HG03045 (cell line): ENCODE measurements at regions not wholly inside any gene's neighbourhood (a gene's known extent, or its start where the extent isn't known, plus 50 kb on each side); places are given as distances from the start of the nearest gene placed in this dataset.
"Not testable (repeated sequence)": the region's sequence is repeated elsewhere in the genome, so short reads cannot be mapped to it uniquely, and the experiment has no call there.

Experiments
- ATAC-seq: cut with Tn5 transposase; IDR thresholded peaks from one replicate; pipeline ENCODE4 v1.9.1; 2021; ENCODE audit warnings: mild to moderate bottlenecking, moderate library complexity; ENCODE audit not compliant: unreplicated experiment

DNA sequence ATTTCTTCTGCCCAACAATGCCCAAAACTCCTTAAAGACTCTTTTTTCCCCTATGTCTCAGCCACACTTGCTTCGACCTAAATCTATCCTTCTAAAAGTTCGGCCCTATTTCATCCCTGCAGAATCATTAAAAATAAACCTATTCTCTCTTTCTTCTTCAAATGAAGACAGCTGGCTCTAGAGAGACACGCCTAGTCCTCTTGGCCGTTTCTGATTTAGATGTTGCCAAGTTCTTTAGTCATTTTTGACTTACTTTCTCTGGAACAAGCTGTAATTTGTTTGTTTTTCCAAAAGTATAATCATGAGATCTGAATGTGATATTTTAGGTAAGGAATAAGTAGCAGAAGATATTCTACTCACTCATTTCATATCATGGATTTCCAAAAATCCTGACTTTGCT lies 211.6 kb downstream of the CENPC start:
- ATAC-seq: no peak

DNA sequence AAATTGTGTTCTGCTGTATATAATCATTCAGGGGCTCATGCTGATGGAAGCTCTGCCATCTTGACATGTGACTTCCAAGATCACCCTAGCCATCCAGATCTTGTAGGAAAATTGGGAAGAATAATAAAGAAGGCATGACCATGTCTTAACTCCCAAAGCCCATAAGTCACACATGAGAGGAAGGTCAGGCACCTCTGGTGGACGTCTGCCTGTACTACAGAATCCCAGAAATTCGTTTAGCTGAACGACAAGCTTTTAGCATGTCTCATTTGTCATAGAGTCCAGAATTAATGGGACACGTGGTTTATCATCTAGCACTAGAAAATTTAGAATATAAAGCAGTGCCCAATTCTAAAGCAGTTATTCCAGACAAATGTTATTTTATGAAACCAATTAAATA lies 212.7 kb downstream of the CENPC start:
- ATAC-seq: peak; percentile 75

GRCh38 chr4:67328393-67328792 lies 216.9 kb downstream of the CENPC start:
- ATAC-seq: no peak

- no peak for ATAC-seq
These were observed 217.4 kb downstream of the CENPC start for GRCh38 chr4:67328018-67328278.

GRCh38 chr4:67327245-67328017 lies 217.9 kb downstream of the CENPC start:
- peak; percentile 96 for ATAC-seq

DNA sequence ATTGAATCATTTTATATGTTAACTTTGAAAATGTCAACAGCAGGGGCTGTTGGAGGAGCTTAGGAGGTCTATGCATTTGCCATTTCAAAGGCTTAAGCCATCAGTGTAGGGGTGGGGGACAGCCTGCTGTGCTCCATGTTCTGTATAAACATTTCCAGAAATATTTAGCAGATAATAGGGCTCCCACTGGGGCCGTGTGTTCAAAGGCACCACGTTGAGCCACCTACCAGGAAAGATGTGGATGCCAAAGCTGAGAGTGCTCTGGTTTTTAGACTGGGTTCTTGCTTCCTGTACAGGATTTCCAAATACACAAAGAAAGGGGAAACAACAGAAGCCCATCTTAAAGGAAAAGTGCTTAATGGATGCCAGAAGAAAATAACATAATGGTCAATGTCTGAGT lies 219.5 kb downstream of the CENPC start:
- no peak for ATAC-seq

GRCh38 chr4:67320645-67321044 lies 224.7 kb downstream of the CENPC start:
- ATAC-seq: no peak

- ATAC-seq: not testable (repeated sequence)
These were observed 225.7 kb downstream of the CENPC start for GRCh38 chr4:67319607-67320006.

GRCh38 chr4:67300497-67301185 lies 244.7 kb downstream of the CENPC start:
- ATAC-seq: not testable (repeated sequence)

DNA sequence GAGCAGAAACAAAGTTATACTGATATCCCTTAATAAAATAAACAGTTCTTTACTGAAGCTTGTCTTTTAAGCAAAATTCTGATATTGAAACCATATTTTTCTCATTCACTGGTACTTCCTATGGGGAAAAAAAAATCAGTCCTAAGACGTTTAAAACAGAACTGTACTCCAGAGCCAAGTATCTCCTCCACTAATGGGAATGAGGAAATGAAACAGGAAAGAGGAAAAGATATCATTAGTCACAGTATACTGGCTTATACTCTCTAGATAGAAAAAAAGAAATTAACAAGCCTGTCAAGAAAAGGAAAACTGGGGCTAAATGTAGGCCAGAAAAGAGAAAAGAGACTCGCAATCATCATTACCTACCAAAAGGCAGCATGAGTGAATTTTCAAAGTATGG lies 252.7 kb downstream of the CENPC start:
- no peak for ATAC-seq

DNA sequence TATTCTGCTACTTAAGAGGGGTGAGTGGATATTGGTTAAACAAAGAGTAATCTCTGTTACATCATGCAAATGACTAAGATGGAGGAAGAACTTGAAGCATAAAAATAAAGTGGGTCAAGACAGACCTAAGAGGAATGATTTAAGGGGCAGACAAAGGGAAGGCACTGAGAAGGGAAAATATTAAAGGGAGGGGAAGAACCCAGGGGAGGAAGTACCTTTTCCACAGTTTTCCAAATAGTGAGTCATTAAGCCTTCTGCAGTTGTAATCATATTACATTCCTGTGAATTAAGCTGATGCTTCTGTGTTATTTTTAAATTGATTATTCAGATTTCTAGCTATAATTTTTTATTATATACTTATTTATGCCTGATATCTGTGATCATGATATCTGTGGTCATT lies 253.3 kb downstream of the CENPC start:
- ATAC-seq: no peak

DNA sequence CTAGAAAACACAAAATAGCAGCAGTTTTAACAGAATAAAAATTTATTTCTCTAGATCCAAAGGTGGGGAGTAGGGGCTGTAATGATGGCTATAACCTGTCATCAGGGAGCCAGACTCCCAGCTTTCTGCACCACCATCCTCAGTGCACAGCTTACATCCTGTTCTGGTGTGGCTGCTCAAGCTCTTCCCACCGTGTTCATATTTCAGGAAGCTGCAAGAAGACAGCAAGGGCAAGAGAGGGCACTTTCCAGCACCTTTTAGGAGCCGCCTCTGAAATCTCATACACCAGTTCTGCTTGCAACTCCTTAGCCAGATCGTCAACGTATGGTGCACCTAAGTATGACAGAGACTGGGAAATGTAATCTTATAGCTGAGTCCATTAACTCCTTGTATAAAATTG lies 253.7 kb downstream of the CENPC start:
- no peak for ATAC-seq

DNA sequence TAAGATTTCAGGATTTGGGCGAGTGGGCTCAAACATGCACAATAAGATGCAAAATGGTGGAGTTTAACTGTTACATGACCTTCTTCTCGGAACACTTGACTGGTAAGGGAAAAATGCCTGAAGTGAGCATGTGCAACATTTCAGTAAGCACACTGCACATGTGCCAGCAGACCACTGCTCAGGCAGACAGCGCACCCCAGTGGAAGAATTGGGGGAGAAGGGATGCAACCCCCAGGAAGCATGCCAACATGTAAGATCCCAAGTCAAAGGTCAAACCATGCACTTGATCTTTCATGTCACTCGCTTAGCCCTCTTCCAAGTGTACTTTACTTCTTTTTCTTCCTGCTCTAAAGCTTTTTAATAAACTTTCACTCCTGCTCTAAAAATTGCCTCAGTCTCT lies 256.3 kb downstream of the CENPC start:
- ATAC-seq: no peak

- no peak for ATAC-seq
These were observed 258.6 kb downstream of the CENPC start for GRCh38 chr4:67286724-67287123.

DNA sequence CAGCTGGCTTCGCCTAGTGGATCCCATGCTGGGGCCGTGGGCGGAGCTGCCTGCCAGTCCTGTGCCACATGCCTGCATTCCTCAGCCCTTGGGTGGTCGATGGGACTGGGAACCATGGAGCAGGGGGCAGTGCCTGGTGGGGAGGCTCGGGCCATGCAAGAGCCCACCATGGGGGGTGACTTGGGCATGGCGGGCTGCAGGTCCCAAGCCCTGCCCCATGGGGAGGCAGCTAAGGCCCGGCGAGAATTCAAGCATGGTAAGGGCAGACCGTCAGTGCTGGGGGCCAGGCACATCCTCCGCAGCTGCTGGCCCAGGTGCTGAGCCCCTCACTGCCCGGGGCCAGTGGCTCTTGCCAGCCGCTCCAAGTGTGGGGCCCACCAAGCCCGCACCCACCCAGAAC lies 262.6 kb downstream of the CENPC start:
- no peak for ATAC-seq

GRCh38 chr4:67275179-67275750 lies 270.0 kb downstream of the CENPC start:
- no peak for ATAC-seq

DNA sequence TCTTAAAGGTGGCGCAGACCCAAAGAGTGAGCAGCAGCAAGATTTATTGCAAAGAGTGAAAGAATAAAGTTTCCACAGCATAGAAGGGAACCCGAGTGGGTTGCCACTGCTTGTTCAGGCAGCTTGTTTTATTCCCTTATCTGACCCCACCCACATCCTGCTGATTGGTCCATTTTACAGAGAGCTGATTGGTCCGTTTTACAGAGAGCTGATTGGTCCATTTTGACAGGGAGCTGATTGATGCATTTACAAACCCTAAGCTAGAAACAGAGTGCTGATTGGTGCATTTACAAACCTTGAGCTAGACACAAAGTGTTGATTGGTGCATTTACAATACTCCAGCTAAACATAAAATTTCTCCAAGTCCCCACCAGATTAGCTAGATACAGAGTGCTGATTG lies 270.6 kb downstream of the CENPC start:
- ATAC-seq: not testable (repeated sequence)

DNA sequence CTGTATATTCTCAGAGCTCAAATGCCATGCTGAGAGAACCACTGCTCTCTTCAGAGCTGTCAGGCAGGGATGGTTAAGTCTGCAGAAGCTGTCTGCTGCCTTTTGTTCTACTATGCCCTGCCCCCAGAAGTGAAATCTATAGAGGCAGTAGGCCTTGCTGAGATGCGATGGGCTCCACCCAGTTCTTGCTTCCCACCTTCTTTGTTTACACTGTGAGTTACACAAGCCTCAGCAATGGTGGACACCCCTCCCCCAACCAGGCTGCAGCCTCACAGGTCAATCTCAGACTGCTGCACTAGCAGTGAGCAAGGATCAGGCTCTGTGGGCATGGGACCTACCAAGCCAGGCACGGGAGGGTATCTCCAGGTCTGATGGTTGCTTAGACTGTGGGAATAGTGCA lies 271.6 kb downstream of the CENPC start:
- ATAC-seq: no peak

DNA sequence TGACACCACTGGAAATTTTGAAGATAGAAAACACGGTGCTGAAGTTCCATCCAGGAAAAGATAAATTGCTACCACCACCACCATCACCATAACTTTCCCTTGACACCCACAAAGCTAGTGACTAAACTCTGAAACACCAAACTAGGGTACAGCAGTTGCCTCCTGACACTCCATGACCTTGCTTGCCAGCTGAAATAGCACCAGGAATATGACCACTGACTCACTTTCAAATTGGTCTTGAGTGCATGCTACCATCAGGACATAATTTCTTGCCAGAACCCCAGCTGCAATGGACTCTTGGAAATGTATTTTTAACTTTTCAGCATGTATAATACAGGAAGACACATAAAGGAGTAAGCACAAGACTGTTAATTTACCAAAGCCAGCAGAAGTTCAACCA lies 283.3 kb downstream of the CENPC start:
- no peak for ATAC-seq

DNA sequence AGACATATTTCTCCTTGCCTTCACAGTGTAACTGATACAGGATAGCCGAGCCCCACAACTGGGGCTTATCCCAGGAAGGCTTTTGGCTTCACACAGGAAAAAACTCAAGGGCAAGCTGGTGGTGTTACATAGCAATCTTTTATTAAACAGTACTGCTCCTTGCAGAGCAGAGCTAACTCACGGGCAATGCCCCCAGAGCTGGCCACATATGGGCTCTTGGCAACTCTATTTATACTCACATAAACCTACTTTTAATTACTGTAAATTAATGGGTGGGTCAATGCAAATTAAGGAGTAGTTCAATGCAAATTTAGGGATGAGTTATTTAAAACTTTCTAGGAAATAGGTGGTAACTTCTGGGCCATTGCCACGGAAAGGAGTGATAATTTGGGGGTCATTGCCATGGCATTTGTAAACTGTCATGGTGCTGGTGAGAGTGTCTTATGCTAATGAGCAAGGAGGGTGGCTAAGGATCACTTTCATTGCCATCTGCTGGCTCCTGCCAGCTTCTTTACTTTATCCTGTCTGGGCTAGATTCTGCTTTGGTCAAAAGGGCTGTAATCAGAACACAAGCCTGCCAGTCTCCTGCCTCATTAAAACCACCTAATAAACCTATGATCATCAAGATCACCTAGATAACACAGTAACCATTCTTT lies 288.8 kb downstream of the CENPC start:
- no peak for ATAC-seq

GRCh38 chr4:67250131-67250896 lies 295.0 kb downstream of the CENPC start:
- no peak for ATAC-seq
